GM18867 (cell line): ENCODE measurements at regions not wholly inside any gene's neighbourhood (a gene's known extent, or its start where the extent isn't known, plus 50 kb on each side); places are given as distances from the start of the nearest gene placed in this dataset.

Source experiments
- ATAC-seq: cut with Tn5 transposase; IDR thresholded peaks from one replicate; pipeline ENCODE4 v1.9.1; 2021; ENCODE audit warnings: mild to moderate bottlenecking, moderate library complexity; ENCODE audit not compliant: unreplicated experiment

DNA sequence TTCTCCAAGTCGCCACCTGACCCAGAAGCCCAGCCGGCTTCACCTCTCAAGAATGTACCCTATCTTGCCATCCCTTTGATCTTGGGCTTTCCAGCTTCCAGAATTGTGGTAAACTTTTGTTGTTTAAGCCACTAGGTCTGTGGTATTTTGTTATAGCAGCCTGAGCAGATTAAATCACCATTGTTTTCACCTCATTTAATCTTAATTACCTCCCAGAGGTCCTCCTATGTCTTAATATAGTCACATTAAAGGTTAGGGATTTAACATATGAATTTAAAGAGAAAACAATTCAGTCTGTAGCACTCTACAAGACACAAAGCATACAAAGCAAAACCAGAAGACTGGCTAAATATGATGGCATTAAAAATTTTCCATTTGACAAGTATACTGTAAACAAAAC, 123.4 kb upstream of the CADM2 start:
- no peak for ATAC-seq

DNA sequence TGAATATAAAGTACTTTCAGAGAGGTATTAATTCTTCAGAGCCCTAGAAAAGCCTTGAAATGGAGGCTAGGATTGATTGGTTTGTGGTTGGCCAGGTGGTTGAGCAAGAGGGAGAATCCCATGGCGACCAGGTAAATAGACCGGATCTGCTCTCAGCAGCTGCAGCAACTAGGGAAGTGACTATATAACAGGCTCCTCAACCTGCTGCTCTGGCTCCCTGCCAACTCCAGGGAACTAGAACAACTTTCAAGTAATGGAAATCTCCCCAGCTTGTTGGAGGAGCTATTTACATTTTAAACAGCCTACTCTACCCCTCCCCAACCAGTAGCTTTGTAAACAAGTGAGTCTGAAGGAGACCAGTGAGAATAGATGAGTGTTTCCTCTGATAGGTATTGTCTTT, 121.8 kb upstream of the CADM2 start:
- ATAC-seq, result no peak

DNA sequence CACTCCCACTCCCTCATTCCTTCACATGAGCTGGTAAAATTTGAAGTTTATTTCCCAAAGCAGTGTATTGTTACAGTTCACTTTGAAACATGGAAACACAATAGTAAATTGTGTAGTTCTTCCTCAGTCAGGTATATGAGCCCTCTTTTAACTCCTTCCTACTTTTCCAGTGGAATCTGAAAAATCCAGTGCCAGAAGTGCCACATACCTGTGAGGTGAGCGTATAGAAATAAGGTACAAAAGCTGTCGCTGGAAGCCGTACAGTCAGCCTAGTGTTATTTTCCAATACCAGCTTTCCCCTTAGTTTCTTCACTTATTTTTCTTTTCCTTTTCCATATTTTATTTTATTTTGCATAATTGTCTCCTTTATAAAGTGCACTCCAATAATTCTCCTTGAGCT, 81.7 kb upstream of the CADM2 start:
- ATAC-seq, result no peak

DNA sequence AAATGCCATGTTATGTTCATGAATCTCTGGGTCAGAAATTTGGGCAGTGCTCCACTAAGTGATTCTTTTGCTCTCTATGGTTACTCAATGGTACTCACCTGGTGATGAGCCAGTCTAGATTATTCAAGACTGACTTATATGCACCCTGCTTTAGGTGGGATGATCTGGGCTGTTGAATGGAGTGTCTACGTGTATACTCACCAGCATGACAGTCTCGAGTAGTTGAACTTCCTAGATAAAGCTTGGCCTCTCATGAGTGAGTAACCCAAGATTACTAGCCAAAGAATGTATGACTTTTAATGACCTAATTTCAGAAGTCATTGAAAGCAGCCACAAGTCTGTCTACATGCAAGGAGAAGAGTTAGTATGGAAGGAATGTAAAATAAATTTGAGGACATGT, 77.5 kb upstream of the CADM2 start:
- no peak for ATAC-seq

DNA sequence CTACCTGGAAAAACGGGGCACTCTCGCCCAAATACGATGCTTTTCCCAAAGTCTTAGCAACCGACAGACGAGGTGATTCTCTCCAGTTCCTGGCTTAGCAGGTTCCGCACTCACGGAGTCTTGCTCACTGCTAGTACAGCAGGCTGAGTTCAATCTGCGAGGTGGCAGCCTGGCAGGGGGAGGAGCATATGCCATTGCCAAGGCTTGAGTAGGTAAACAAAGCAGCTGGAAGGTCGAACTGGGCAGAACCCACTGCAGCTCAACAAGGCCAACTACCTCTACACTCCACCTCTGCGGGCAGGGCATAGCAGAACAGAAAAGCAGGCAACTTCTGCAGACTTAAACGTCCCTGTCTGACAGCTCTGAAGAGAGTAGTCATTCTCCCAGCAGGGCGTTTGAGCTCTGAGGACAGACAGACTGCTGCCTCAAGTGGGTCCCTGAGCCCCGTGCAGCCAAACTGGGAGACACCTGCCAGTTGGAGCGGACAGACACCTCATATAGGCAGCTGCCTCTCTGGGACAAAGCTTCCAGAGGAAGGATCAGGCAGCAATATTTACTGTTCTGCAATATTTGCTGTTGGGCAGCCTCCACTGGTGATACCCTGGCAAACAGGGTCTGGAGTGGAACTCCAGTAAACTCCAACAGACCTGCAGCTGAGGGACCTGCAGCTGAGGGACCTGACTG, 73.4 kb upstream of the CADM2 start:
- no peak for ATAC-seq

DNA sequence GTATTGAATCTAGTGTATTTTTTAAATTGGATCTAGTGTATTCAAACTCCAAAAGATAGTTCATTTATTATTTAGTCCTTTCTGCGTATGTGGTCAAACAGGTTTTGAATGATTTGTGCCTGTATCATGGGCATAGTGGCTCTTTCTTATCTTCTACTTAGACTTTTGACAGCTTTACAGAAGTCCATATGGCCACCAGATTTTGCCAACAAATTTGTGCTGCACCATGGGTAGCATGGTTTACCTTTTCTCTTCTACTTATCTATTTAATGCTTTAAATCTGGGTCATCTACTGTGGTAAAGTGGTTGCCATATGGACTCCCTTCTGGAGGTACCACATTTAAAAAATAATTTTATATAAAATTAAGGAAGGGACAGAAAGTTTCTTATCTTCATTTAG, 66.9 kb upstream of the CADM2 start:
- no peak for ATAC-seq

DNA sequence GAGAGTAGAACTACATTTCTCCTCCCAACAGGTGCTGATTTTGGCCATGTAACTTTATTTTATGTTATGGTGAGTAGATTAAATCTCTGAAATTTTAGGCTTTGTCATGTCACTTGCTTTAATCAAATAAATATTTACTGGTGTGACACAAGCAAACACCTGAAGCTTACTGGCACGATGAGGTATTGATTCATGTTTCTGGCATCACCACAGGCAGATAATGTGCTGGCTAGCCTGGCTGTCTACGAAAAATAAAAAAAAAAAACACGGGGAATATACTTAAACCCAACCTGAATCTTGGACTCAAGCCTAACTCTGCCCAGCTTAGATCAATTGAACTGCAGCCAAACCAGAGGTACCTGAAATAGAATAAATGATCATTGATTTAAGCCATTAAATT, 65.6 kb upstream of the CADM2 start:
- ATAC-seq, result no peak

DNA sequence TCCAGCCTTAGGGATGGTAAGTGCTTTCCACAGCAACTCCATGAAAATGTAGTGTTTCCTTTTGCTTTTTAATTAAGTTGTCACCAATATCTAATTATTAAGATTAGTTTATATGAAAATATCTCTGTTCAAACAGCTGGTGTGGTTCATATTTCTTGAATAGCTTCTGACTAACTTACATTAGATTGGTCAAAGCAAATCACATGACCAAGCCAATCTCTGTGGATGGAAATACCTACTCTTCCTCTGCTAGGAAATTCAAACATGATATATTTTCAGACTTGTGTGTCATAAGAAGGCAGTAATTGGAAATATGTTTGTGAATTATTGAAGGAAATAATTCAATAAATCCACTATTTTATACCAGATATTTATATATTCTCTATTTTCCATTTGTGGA, 54.6 kb upstream of the CADM2 start:
- no peak for ATAC-seq

DNA sequence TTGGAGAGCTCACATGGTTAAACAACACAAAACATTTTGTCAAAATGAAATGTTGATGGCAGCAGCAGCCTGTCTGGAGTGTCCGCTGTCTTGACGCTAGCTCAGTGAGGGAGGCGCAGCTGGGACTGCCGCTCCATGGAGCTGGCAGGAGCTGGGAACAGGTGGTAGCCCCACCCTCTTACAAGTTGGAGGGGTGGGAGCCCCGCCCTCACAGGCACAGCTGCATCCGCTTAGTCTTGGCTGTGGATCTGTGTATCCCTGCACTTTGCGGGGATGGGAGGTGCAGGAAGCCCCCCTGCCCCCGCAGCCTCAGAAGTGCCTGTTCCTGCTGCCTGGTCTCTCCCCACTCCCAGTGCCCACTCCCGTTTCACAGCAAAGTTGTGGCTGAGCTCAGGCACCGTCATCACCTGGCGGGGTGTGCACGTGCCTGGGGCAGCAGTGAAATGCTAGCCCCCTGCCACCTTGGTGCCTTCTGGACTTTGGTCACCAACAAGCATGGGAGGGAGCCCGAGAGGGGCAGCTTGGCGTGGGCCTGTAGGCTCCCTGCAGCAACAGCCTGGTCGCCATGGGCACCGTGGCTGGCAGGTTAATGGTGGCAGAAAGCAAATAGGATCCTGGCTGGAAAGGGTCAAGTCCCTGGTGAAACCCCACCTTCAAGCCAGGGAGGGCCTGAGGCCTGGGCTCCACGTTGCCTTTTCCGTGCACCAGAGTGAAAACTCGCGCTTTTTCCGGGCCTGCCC, 53.8 kb upstream of the CADM2 start:
- ATAC-seq, result no peak

DNA sequence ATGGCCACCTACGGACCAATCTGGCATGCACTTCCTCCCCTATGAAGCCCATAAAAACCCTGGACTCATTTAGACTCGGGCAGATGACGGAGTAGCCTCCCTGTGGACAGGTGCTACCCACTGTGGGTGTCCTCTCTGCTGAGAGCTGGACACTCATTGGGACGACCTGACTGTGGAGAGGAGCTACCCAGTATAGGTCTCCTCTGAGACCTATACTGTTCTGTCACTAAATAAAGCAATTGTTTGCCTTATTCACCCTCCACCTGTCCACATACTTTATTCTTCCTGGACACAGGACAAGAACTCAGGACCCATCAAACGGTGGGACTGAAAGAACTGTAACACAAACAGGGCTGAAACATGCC, 53.3 kb upstream of the CADM2 start:
- ATAC-seq, result no peak

DNA sequence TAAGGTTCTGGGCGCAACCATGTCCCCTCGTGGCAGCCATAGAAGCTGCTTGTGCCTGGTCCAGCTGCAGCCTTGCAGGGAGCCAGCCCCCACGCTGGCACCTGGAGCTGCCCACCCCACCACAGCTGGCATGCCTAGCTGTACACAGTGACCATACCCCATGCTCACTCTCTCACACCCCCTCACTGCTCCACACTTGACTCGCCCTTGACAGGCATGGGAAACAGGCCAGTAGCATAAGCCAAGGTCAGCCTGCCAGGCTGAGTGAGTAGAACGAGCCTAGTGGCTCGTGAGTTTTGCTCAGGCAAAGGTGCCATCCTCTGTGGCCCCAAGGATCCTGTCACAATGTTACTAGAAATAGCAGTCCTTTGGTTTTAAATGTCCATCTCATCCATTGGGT, 52.7 kb upstream of the CADM2 start:
- no peak for ATAC-seq
